MM.1S (cell line): ENCODE measurements at regions not wholly inside any gene's neighbourhood (a gene's known extent, or its start where the extent isn't known, plus 50 kb on each side); places are given as distances from the start of the nearest gene placed in this dataset.

ENCODE experiments used
- DNase-seq: peaks from one replicate; pipeline ENCODE4 v3.0.0-alpha.2; 2015
- H2AFZ ChIP-seq: fragments of 300-600 bp; sonication (generic); 2 replicates; pipeline ENCODE4 v1.6.0; 2016; ENCODE audit warnings: antibody characterized with exemption, low read length
- H3F3A ChIP-seq: fragments of 300-600 bp; sonication (generic); 2 replicates; pipeline ENCODE4 v1.6.1; 2016; ENCODE audit warnings: mild to moderate bottlenecking, antibody characterized with exemption, low read length, moderate library complexity, mixed read lengths; ENCODE audit not compliant: insufficient read depth
- H3K27ac ChIP-seq: fragments of 300-600 bp; sonication (generic); 2 replicates; pipeline ENCODE4 v1.5.1; 2016; ENCODE audit warnings: mild to moderate bottlenecking, low read length
- H3K27me3 ChIP-seq: fragments of 300-600 bp; sonication (generic); replicated peaks from 2 replicates; pipeline ENCODE4 v1.6.0; 2016; ENCODE audit warnings: low read length; ENCODE audit not compliant: insufficient read depth
- H3K36me3 ChIP-seq: fragments of 300-600 bp; sonication (generic); replicated peaks from 2 replicates; pipeline ENCODE4 v1.6.1; 2016; ENCODE audit warnings: mild to moderate bottlenecking, low read length, mixed read lengths; ENCODE audit not compliant: insufficient read depth
- H3K4me1 ChIP-seq: fragments of 300-600 bp; sonication (generic); 2 replicates; pipeline ENCODE4 v1.6.1; 2016; ENCODE audit warnings: low read length, mixed read lengths
- H3K4me2 ChIP-seq: fragments of 300-600 bp; sonication (generic); 2 replicates; pipeline ENCODE4 v1.6.0; 2016; ENCODE audit warnings: low read depth, low read length
- H3K4me3 ChIP-seq: fragments of 300-600 bp; sonication (generic); 2 replicates; pipeline ENCODE4 v1.5.1; 2016; ENCODE audit warnings: low read length, mixed read lengths
- H3K79me2 ChIP-seq: fragments of 300-600 bp; sonication (generic); 2 replicates; pipeline ENCODE4 v1.6.1; 2016; ENCODE audit warnings: mixed run types, low read length, mixed read lengths
- H3K9ac ChIP-seq: fragments of 300-600 bp; sonication (generic); 2 replicates; pipeline ENCODE4 v1.6.1; 2016; ENCODE audit warnings: low read length, mixed read lengths
- H3K9me2 ChIP-seq: fragments of 300-600 bp; sonication (generic); replicated peaks from 2 replicates; pipeline ENCODE4 v1.6.1; 2016; ENCODE audit warnings: mild to moderate bottlenecking, low read length, mixed read lengths; ENCODE audit not compliant: insufficient read depth
- H3K9me3 ChIP-seq: fragments of 300-600 bp; sonication (generic); replicated peaks from 2 replicates; pipeline ENCODE4 v1.6.1; 2016; ENCODE audit warnings: mild to moderate bottlenecking, low read length, mixed read lengths; ENCODE audit not compliant: insufficient read depth
- H4K20me1 ChIP-seq: fragments of 300-600 bp; sonication (generic); 2 replicates; pipeline ENCODE4 v1.6.1; 2016; ENCODE audit warnings: mild to moderate bottlenecking, low read length, moderate library complexity, mixed read lengths; ENCODE audit not compliant: insufficient read depth
- EZH2 ChIP-seq: fragments of 300-600 bp; sonication (generic); optimal IDR thresholded peaks from 2 replicates; pipeline ENCODE3; 2017; ENCODE audit warnings: low read depth, mild to moderate bottlenecking, antibody characterized with exemption, low read length, mixed read lengths
- EZH2phosphoT487 ChIP-seq: fragments of 300-600 bp; sonication (generic); IDR thresholded peaks from 2 replicates; pipeline ENCODE4 v1.6.1; 2018; ENCODE audit warnings: antibody characterized with exemption, low read length
- TF ChIP-seq, protein P1 (sequence below): fragments of 300-600 bp; sonication (generic); IDR thresholded peaks from 2 replicates; pipeline ENCODE4 v1.5.1; 2016; ENCODE audit warnings: antibody characterized with exemption, low read length, mixed read lengths

DNA sequence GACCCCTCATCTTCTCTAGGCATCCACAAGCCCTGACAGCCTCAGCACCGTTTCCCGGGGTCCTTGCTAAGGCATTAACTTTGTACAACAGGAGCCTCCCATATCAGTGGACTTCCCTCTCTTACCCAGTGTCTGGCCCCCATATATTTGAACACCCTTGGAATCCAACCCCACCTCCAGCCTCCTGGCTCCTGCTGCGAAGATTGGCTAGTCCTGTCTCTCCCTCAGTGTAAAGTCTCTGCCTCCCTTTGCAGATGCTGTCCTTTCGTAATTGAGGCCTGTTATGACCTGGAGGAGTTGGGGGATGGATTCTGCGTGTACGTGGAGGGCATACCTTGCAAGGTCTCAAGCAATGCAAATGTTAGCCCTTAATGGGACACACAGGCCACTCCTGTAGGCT, 413.7 kb downstream of the IRS2 start:
- Histone ChIP-seq H3K9me2 (no peaks in the 10 kb centered on the region), H3K36me3 (no peaks in the 10 kb centered on the region), H3K27ac (no peak overlapping the region), H3K4me3 (no peak overlapping the region), H2AFZ (no peak overlapping the region), H4K20me1 (no peaks in the 10 kb centered on the region), H3K79me2 (no peaks in the 10 kb centered on the region), H3K4me1 (no peaks in the 10 kb centered on the region), H3F3A (no peaks in the 10 kb centered on the region), H3K4me2 (no peak overlapping the region), H3K9ac (no peak overlapping the region), H3K27me3 (no peaks in the 10 kb centered on the region), H3K9me3 (no peaks in the 10 kb centered on the region)
- DNase-seq: no peak
- TF ChIP-seq EZH2phosphoT487 (no peak), EZH2 (no peak)
- TF ChIP-seq, protein P1, sequence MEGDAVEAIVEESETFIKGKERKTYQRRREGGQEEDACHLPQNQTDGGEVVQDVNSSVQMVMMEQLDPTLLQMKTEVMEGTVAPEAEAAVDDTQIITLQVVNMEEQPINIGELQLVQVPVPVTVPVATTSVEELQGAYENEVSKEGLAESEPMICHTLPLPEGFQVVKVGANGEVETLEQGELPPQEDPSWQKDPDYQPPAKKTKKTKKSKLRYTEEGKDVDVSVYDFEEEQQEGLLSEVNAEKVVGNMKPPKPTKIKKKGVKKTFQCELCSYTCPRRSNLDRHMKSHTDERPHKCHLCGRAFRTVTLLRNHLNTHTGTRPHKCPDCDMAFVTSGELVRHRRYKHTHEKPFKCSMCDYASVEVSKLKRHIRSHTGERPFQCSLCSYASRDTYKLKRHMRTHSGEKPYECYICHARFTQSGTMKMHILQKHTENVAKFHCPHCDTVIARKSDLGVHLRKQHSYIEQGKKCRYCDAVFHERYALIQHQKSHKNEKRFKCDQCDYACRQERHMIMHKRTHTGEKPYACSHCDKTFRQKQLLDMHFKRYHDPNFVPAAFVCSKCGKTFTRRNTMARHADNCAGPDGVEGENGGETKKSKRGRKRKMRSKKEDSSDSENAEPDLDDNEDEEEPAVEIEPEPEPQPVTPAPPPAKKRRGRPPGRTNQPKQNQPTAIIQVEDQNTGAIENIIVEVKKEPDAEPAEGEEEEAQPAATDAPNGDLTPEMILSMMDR: no peak

DNA sequence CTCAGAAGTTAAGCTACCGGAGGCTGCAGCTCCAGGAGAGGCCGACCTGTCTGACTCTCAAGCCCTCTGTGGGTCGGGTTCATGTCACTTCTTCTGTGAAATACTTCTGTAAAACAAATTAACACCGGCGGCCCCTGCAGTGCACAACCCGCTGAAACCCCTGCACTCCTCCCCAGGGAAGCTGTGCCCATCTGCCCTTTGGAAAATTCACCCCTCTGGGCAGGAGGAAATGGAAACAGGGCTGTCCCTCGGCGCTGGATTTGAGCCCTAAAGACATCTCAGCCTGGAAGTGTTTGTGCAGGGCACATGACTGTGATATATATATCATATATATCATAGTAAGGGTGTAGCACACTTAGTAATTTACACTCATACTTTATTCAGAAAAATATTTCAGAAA, 415.3 kb downstream of the IRS2 start:
- no peak overlapping the region for H2AFZ ChIP-seq

DNA sequence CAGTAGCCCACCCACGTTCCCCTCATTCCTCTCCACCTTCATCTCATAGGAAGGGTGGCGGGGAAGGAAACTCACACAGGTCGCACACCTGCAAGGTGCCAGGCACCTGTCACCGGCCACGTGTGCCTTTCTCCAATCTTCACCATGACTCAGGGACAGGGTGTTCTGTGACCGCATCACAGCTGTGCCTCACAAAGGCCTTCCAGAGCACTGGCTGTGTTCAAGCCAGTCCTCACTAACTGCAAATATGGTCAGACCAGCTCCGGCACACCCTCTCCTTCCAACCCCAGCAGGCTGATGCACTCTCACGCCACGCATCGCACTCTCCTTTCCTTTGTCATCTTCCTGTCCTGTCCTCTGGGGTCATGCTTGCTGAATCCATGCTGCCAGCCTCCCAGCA, 415.9 kb downstream of the IRS2 start:
- Histone ChIP-seq H3K36me3 (no peaks in the 10 kb centered on the region), H3F3A (no peaks in the 10 kb centered on the region), H3K27me3 (no peaks in the 10 kb centered on the region), H2AFZ (no peak overlapping the region), H3K27ac (no peak overlapping the region), H3K4me2 (no peak overlapping the region), H3K9me3 (no peaks in the 10 kb centered on the region), H3K9ac (no peak overlapping the region), H3K9me2 (no peaks in the 10 kb centered on the region), H3K4me1 (no peaks in the 10 kb centered on the region), H3K4me3 (no peak overlapping the region), H4K20me1 (no peaks in the 10 kb centered on the region), H3K79me2 (no peaks in the 10 kb centered on the region)
- no peak for DNase-seq
- TF ChIP-seq EZH2 (no peak), EZH2phosphoT487 (no peak)
- TF ChIP-seq, protein P1: no peak

More for the DNA sequence above, 415.3 kb downstream of the IRS2 start:
- no peak overlapping the region for H3K27ac ChIP-seq
- no peak for TF ChIP-seq EZH2phosphoT487
- no peak for TF ChIP-seq EZH2
- TF ChIP-seq, protein P1: no peak
- no peaks in the 10 kb centered on the region for H3K79me2 ChIP-seq
- H4K20me1 ChIP-seq: no peaks in the 10 kb centered on the region
- H3K4me2 ChIP-seq: no peak overlapping the region
- H3K4me3 ChIP-seq: no peak overlapping the region
- H3K9me2 ChIP-seq: no peaks in the 10 kb centered on the region
- H3K9ac ChIP-seq: no peak overlapping the region
- no peaks in the 10 kb centered on the region for H3K9me3 ChIP-seq
- no peak for DNase-seq
- H3F3A ChIP-seq: no peaks in the 10 kb centered on the region
- no peaks in the 10 kb centered on the region for H3K4me1 ChIP-seq
- no peaks in the 10 kb centered on the region for H3K36me3 ChIP-seq
- H3K27me3 ChIP-seq: no peaks in the 10 kb centered on the region
